ENCODE measurements at regions not wholly inside any gene's neighbourhood (a gene's known extent, or its start where the extent isn't known, plus 50 kb on each side); places are given as distances from the start of the nearest gene placed in this dataset.

DNA sequence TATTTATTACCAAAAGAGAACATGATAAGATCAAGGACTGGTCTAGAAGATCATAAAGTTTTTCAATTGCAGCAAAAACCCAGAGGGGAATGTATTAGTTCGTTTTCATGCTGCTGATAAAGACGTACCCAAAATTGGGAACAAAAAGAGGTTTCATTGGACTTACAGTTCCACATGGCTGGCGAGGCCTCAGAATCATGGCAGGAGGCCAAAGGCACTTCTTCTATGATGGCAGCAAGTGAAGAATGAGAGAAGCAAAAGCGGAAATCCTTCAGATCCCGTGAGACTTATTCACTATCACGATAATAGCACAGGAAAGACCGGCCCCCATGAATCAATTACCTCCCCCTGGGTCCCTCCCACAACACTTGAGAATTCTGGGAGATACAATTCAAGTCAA is 57.7 kb upstream of the HIVEP2 start:
- no peak for TF ChIP-seq CEBPG (CRISPR knock-in tag; IDR thresholded peaks at IDR 0.05)
- no peak for TF ChIP-seq CEBPG (tag; conservative IDR thresholded peaks at IDR 0.05 in 1 of 2, IDR thresholded peaks at IDR 0.05 in 1 of 2)
- no peak for TF ChIP-seq MAX (CRISPR knock-in tag; IDR thresholded peaks at IDR 0.05)
- no peak for TF ChIP-seq ILF3 (IDR thresholded peaks at IDR 0.05; ENCODE audit: borderline replicate concordance)
- TF ChIP-seq, protein P1, sequence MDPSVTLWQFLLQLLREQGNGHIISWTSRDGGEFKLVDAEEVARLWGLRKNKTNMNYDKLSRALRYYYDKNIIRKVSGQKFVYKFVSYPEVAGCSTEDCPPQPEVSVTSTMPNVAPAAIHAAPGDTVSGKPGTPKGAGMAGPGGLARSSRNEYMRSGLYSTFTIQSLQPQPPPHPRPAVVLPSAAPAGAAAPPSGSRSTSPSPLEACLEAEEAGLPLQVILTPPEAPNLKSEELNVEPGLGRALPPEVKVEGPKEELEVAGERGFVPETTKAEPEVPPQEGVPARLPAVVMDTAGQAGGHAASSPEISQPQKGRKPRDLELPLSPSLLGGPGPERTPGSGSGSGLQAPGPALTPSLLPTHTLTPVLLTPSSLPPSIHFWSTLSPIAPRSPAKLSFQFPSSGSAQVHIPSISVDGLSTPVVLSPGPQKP (CRISPR knock-in tag; IDR thresholded peaks at IDR 0.05): no peak
- no peak for TF ChIP-seq USF1 (CRISPR knock-in tag; IDR thresholded peaks at IDR 0.05)
- TF ChIP-seq CBX5 (IDR thresholded peaks at IDR 0.05; ENCODE audit: borderline replicate concordance, low read depth): no peak
- TF ChIP-seq KLF16 (IDR thresholded peaks at IDR 0.05): no peak
- TF ChIP-seq ZFX (CRISPR knock-in tag; IDR thresholded peaks at IDR 0.05): no peak
- TF ChIP-seq MAZ (CRISPR knock-in tag; conservative IDR thresholded peaks at IDR 0.05 in 1 of 2, IDR thresholded peaks at IDR 0.05 in 1 of 2): no peak
- no peak for TF ChIP-seq SPI1 (IDR thresholded peaks at IDR 0.05; ENCODE audit: borderline replicate concordance, low read depth, low read length)
- TF ChIP-seq ZFP36 (IDR thresholded peaks at IDR 0.05; ENCODE audit: low read depth, low read length, partially characterized antibody): no peak
- no peak for TF ChIP-seq SP2 (IDR thresholded peaks at IDR 0.05; ENCODE audit: extremely low read depth, low read depth, low read length, poor library complexity, severe bottlenecking)
- TF ChIP-seq PATZ1 (CRISPR knock-in tag; IDR thresholded peaks at IDR 0.05; ENCODE audit: borderline replicate concordance): no peak
